NCI-H2107 treated with DMSO at 0.1 percent for 48 hours (cell line): ENCODE measurements at regions not wholly inside any gene's neighbourhood (a gene's known extent, or its start where the extent isn't known, plus 50 kb on each side); places are given as distances from the start of the nearest gene placed in this dataset.
"Not testable (repeated sequence)": the region's sequence is repeated elsewhere in the genome, so short reads cannot be mapped to it uniquely, and the experiment has no call there.

Source experiments
- DNase-seq: peaks from one replicate; lab custom pipeline; 2025; ENCODE audit not compliant: unreplicated experiment; lab: John Stamatoyannopoulos, UW

- not testable (repeated sequence) for DNase-seq
Measured at GRCh38 chr3:143175940-143176894, 56.6 kb downstream of the CHST2 start.

GRCh38 chr3:143177965-143178364, 58.4 kb downstream of the CHST2 start:
- DNase-seq = not testable (repeated sequence)

DNA sequence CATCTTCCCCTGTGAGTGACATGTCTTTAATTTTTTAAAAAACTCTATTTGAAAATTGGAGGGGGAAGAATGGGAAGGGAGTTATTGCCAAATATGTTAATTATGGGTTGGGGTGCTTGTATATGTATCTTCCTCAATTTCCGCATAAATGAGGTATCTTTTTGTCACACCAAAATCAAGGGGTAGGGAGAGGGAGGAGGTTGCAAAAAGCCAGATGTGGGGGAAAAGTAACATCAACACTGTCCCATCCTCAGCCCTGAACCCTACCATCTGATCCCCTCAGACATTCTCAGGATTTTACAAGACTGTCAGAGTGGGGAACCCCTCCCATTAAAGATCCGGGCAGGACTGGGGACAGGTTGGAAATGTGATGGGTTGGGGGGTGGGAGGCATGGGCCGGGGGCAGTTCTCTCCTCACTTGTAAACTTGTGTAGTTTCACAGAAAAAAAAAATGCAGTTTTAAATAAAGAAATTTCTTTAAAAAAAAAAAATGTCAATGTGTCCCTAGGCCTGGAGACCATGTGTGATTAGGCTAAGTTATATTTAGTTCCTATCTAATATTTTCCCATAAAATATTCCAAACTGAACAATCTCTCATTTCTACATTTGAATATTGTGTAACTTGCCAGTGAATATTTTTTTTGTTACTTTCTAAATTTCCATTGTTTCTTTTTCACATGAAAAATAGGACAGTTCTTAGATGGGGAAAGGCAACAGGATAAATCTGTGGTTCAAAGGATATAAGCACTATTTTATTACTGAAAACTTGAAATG, 59.4 kb downstream of the CHST2 start:
- not testable (repeated sequence) for DNase-seq

DNA sequence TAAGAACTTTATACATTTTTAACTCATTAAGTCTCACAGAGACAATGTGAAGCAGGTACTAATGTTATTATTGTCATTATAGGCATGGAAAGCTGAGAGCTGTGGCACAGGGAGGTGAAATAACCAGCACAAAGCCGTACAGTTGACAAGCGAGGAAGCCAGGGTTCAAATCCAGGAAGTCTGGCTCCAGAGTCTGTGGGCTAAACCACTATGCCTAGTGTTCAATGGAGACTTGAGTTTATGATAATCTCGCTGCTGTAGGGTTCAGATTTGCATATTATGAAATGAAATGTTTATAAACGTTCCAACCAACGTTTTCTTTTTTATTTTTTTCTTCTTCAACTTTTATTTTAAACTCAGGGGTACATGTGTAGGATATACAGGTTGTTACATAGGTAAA, 60.0 kb downstream of the CHST2 start:
- no peak for DNase-seq

- DNase-seq = not testable (repeated sequence)
Measured at GRCh38 chr3:143180860-143181259, 61.3 kb downstream of the CHST2 start.

- DNase-seq = not testable (repeated sequence)
Measured at GRCh38 chr3:143181977-143182376, 62.4 kb downstream of the CHST2 start.

DNA sequence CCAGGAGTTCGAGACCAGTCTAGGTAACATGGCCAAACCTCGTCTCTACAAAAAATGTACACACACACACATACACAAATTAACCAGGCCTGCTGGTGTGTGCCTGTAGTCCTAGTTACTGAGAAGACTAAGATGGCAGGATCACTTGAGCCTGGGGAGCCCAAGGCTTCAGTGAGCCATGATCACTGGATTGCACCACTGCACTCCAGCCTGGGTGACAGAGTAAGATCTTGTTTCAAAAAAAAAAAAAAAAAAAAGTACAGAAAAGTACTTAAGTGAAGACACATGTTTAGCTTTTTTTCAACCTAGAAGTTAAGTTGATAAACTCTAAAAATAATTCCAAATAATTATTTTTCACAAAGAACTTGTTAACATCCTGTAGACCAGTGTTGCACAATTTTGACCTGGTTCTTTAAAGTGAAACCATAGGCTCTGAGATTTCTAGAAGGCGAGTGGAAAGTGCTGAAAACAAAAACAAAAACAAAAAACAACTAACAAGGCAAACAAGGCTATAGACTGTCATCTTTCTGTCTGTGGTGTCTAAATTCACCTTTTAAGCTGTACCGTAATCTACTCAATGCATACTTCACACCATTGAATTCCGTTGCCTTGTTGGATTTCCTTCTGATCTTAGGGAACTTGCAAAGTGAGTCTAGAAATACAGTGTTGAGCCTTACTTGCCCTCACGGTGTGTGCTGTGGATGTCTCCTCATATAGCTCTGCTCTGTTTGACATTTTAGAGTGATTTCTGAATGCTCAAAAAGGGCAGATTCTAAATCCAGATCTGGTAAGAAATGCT, 63.5 kb downstream of the CHST2 start:
- no peak for DNase-seq

DNA sequence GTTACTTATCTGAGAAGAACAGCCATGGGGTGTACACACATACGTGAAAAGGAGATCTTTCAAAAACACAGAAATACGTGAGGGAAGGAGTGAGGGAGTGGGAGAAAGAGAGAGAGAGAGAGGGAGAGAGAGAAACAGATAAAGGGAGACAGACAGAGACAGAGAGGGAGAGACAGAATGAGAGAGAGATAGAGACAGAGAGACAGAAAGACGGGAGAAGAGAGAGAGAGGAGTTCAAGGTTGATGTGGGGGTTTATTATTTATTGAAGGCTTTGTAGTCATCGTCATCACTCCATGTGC, 64.0 kb downstream of the CHST2 start:
- no peak for DNase-seq

- no peak for DNase-seq
Measured at GRCh38 chr3:143184099-143184498, 64.5 kb downstream of the CHST2 start.

DNA sequence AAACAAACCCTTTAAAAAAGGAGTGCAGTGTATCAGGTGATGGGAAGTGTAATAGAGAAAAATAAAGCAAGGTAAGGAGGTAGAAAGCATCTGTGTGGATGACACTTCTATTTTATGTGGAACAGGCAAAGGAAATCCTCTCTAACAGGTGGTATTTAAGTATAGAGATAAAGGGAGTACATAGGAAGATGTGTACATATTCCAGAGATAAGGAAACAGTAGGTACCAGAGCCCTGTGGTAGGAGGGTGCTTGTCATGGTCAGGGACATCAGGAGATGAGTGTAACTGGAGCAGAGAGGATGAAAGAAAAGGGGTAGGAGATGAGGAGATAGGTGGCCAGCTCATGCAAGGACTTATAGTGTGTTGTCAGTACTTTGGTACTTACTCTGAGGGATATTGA, 65.8 kb downstream of the CHST2 start:
- no peak for DNase-seq

GRCh38 chr3:143187111-143187510, 67.5 kb downstream of the CHST2 start:
- DNase-seq = no peak

DNA sequence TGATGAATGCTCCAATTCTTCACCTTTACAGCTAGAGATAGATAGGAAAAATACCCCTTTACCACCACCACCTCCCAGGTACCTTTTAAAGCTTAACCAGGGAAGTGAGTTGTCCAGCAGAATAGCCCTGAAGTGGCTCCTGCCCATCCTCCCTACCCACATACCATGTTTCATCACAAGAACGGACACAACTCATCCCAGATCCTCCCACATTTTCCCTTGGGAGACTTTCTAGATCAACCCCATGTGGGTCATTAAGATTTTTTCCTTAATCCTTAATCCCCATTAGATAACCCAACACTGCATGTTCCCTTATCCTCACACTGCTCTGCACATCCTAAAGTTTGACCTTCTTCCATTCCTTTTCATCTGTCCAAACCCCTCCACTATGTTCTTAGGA, 69.3 kb downstream of the CHST2 start:
- DNase-seq = no peak

- no peak for DNase-seq
Measured at GRCh38 chr3:143190101-143190500, 70.5 kb downstream of the CHST2 start.

- no peak for DNase-seq
Measured at GRCh38 chr3:143192193-143192592, 72.6 kb downstream of the CHST2 start.

DNA sequence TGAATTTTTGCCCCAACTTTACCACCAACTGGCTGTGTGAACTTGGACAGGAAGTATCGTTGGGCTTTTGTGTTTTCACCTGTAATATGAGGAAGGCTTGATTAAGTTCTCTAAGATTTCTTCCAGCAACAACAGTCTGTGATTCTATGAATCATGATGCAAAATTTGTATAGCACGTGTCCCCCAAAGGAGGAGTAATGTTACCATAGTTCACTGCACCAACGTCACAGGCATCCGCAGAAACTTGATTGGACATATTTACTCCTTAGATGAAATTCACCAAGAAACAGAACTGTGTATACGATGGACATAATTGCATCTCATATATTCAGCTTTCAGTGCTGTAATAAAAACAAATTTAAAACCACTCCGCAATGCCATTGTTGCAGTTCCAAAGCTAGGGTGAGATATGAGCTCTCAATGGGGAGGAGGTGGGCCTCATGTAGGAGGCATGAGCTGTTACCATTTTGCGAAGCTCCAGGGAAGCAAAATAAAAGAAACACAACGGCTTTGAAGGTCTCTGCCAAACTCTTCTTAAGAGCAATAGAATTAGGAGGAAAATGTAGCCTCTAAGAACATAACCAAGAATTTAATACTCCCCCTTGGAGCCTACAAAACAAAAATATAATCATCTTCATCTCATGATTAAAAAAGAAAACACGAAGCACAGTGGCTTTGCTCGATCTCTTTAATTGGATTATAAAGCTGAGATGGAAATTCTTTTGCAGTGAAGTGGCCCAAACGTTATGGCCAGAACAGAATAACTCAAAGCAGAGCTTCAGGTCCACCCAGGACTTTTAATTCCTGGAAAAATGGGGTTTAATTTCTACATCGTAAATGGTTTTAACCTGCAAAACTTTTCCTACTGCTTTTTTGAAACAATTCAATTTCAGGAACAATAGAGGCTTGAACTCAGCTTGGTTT, 80.7 kb downstream of the CHST2 start:
- DNase-seq = no peak

DNA sequence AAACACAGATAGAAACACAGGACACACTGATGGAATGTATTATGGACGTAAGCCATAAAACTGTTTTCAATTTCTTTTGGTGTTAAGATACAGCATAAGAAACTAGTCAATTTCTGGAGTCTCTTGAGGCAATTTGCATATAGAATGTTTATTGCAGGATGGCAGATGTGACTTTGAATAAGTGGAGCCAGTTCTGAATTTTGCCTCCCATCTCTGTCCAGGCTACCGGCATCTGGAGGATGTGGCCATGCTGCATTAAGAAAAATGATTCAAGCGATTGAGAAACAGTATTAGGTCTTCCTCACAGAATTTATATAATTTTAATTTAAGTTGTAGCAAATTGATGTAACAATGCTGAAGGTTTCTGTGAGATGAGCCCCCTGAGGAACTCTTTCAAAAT, 81.5 kb downstream of the CHST2 start:
- DNase-seq = no peak

DNA sequence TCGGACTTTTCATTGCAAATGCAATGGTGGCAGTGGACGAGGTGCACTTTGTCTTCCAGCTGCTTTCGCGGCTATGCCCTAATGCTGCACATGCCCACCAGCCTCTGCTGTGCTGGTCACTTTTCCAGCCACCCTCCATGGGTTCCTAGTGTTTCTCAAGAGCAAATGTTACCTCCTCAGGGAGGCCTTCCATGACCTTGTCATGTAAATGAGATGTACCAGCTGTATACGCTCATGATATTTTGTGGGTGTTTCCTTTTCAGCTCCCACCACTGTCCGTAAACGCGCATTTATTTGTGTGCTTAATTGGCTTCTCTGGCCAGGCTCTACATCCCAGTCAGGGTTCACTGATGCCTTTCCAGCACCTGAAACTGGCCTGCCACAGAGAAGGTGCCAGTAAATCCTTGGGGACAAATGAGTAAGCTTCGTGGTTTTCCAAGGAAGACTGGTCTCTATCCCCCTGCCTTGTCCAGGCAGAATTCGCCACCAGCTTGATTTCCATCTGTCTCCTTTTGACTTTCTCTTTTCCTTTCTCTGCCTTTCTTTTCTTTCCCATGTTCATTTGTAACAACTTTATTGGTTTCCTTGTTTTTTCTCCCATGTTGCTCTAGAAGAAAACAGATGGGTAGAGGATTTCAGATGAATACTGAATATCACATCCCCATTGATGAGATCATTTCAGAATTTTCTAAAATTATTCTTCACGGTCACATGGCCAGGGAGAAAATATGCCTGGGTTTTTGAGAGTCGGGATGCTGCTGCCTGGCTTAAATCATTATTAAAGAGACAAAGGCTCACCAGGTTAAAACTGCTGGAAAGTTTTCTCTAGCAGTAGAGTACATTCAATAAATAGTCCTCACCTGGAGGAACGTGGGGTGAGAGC, 82.5 kb downstream of the CHST2 start:
- DNase-seq = no peak

GRCh38 chr3:143203142-143203541, 83.6 kb downstream of the CHST2 start:
- DNase-seq = no peak

- DNase-seq = no peak
Measured at GRCh38 chr3:143203848-143204247, 84.3 kb downstream of the CHST2 start.
